GM23248 (cell line): ENCODE measurements at regions not wholly inside any gene's neighbourhood (a gene's known extent, or its start where the extent isn't known, plus 50 kb on each side); places are given as distances from the start of the nearest gene placed in this dataset.

Experiments
- EZH2 ChIP-seq: fragments of 200-600 bp; sonication (generic); IDR thresholded peaks from 2 replicates; pipeline ENCODE4 v1.6.1; 2018; ENCODE audit warnings: antibody characterized with exemption, mild to moderate bottlenecking; ENCODE audit not compliant: insufficient read depth, poor library complexity, severe bottlenecking
- EZH2phosphoT487 ChIP-seq: fragments of 200-600 bp; sonication (generic); IDR thresholded peaks from 2 replicates; pipeline ENCODE4 v1.6.1; 2018; ENCODE audit warnings: antibody characterized with exemption, moderate library complexity, mild to moderate bottlenecking, low read depth; ENCODE audit not compliant: insufficient read depth

- TF ChIP-seq EZH2 (no peak), EZH2phosphoT487 (no peak)
Measured at GRCh38 chr11:80393210-80393609, 952.4 kb upstream of the TENM4 start.
